ENCODE measurements at regions not wholly inside any gene's neighbourhood (a gene's known extent, or its start where the extent isn't known, plus 50 kb on each side); places are given as distances from the start of the nearest gene placed in this dataset.

DNA sequence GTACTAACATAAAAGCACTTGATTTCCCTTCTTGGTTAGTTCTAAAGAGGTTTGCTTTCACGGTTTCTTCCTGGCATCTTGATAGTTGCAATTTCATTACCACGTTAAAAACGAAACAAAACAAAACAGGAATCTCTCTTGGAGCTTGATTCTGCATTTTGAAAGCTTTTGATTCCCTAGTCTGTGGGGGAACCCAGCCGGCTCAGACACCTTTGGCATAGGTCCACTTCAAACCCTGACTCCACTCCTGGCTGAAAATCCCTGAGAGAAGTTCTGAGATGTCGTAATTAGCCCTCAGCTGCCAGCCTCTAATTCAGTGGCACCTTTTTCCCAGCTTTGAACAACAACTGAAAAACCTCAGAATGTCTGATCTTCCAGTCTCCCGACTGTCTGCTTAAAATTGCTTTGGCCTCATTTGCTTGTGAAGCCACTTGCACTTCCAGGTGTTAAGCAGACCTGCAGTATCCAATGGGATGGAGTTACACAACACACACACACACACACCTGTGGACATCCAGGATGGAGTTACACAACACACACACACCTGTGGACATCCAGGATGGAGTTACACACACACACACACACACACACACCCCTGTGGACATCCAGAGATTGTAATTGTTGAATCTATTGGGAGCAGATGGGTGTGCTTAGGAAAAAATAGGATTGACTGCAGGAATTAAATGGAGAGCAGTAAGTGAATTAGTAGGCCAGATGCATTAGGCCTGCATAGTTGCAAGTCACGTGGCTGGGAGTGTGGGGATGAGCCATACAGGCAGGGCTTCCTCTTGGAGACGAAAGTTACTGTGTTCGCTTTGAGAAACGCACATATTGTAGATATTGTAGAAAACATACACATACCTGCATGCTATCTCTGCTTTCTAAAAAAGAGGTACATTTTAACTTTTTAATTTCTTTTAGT lies 285.6 kb upstream of the FMN2 start:
- intact Hi-C loops (cut with DNase I; ENCODE audit: low total_unique reads), result no loop called here
- H3K4me1 ChIP-seq, result peaks cover 0 to 29% (median 7%) of the 10 kb centered on the region in 4 donors
- no peak overlapping the region for H3K4me3 ChIP-seq

GRCh38 chr1:239806897-239807296 lies 284.8 kb upstream of the FMN2 start:
- intact Hi-C loops (cut with DNase I; ENCODE audit: low total_unique reads), result no loop called here
- 87 to 99% (median 95%) methylated on average over 2 of the region's 2 CpGs for WGBS, 5 donors
- TF ChIP-seq, protein P1, sequence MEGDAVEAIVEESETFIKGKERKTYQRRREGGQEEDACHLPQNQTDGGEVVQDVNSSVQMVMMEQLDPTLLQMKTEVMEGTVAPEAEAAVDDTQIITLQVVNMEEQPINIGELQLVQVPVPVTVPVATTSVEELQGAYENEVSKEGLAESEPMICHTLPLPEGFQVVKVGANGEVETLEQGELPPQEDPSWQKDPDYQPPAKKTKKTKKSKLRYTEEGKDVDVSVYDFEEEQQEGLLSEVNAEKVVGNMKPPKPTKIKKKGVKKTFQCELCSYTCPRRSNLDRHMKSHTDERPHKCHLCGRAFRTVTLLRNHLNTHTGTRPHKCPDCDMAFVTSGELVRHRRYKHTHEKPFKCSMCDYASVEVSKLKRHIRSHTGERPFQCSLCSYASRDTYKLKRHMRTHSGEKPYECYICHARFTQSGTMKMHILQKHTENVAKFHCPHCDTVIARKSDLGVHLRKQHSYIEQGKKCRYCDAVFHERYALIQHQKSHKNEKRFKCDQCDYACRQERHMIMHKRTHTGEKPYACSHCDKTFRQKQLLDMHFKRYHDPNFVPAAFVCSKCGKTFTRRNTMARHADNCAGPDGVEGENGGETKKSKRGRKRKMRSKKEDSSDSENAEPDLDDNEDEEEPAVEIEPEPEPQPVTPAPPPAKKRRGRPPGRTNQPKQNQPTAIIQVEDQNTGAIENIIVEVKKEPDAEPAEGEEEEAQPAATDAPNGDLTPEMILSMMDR (IDR thresholded peaks at IDR 0.05), result no peak
- TF ChIP-seq EP300 (IDR thresholded peaks at IDR 0.05), result no peak
- no peak for TF ChIP-seq POLR2A (IDR thresholded peaks at IDR 0.05)
- no peak for TF ChIP-seq POLR2AphosphoS5 (IDR thresholded peaks at IDR 0.05)
- Histone ChIP-seq H3K27ac (peak overlapping the region in 1 of 5 donors; percentile 67), H3K36me3 (no peaks in the 10 kb centered on the region), H3K4me1 (peaks cover 0 to 35% (median 9%) of the 10 kb centered on the region in 4 donors), H3K4me3 (no peak overlapping the region), H3K27me3 (no peaks in the 10 kb centered on the region), H3K9me3 (no peaks in the 10 kb centered on the region)
- DNase-seq, result no peak

More for the DNA sequence above, 285.6 kb upstream of the FMN2 start:
- WGBS, 5 donors, result 54 to 71% (median 63%) methylated on average over 10 of the region's 10 CpGs
- no peaks in the 10 kb centered on the region for H3K9me3 ChIP-seq
- no peaks in the 10 kb centered on the region for H3K36me3 ChIP-seq
- H3K27me3 ChIP-seq, result no peaks in the 10 kb centered on the region
- TF ChIP-seq POLR2A (IDR thresholded peaks at IDR 0.05) (no peak), POLR2AphosphoS5 (IDR thresholded peaks at IDR 0.05) (no peak), EP300 (IDR thresholded peaks at IDR 0.05) (no peak)
- TF ChIP-seq, protein P1 (IDR thresholded peaks at IDR 0.05), result no peak
- DNase-seq, result peak in 1 of 2 donors; percentile 37
- H3K27ac ChIP-seq, result peak overlapping the region in 3 of 5 donors; percentile 37 to 67 (median 41)

DNA sequence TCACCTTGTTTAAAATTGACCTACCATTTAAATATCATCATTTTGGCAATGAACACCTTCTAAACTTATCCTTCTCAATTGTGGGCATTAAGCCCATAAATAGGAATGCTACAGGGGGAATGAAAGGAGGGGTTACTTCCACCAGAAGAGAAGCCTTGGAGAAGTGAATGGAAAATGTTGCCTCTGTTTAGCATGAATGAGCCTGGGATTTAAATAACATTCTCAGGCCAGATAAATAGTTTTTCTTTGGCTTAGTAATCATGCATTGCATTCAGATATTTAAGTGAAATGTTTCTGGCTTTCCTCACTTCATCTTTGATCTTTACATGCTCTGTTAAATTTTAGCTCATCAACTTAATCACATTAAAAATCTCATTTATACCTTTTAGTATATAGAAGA lies 284.3 kb upstream of the FMN2 start:
- H3K27ac ChIP-seq, result no peak overlapping the region

GRCh38 chr1:239810061-239810481 lies 281.6 kb upstream of the FMN2 start:
- intact Hi-C loops (cut with DNase I; ENCODE audit: low total_unique reads), result no loop called here
- TF ChIP-seq EP300 (IDR thresholded peaks at IDR 0.05) (no peak), POLR2AphosphoS5 (IDR thresholded peaks at IDR 0.05) (no peak), POLR2A (IDR thresholded peaks at IDR 0.05) (no peak)
- TF ChIP-seq, protein P1 (IDR thresholded peaks at IDR 0.05), result no peak
- 84 to 93% (median 86%) methylated on average over 8 of the region's 8 CpGs for WGBS, 5 donors
- H3K4me1 ChIP-seq, result peaks cover 0 to 44% (median 17%) of the 10 kb centered on the region in 4 donors
- H3K27me3 ChIP-seq, result no peaks in the 10 kb centered on the region
- no peak overlapping the region for H3K4me3 ChIP-seq
- H3K27ac ChIP-seq, result peak overlapping the region in 1 of 5 donors; percentile 13
- no peaks in the 10 kb centered on the region for H3K9me3 ChIP-seq
- H3K36me3 ChIP-seq, result no peaks in the 10 kb centered on the region
- peak in 1 of 2 donors; percentile 15 for DNase-seq

More for the DNA sequence above, 284.3 kb upstream of the FMN2 start:
- intact Hi-C loops (cut with DNase I; ENCODE audit: low total_unique reads), result no loop called here
- Histone ChIP-seq H3K4me3 (no peak overlapping the region), H3K4me1 (peaks cover 0 to 35% (median 9%) of the 10 kb centered on the region in 4 donors), H3K9me3 (no peaks in the 10 kb centered on the region), H3K27me3 (no peaks in the 10 kb centered on the region), H3K36me3 (no peaks in the 10 kb centered on the region)
- peak in 1 of 2 donors; percentile 73 for DNase-seq
- TF ChIP-seq POLR2A (IDR thresholded peaks at IDR 0.05) (no peak), EP300 (IDR thresholded peaks at IDR 0.05) (no peak), POLR2AphosphoS5 (IDR thresholded peaks at IDR 0.05) (no peak)
- TF ChIP-seq, protein P1 (IDR thresholded peaks at IDR 0.05), result no peak

Data from stomach (tissue), 8 donors.